K562 (cell line): ENCODE measurements at regions not wholly inside any gene's neighbourhood (a gene's known extent, or its start where the extent isn't known, plus 50 kb on each side); places are given as distances from the start of the nearest gene placed in this dataset.

ENCODE experiments used
- ATAC-seq: fragments of 200-7000 bp; cut with Tn5 transposase; 3 replicates; pipeline ENCODE4 v1.9.1; 2020; ENCODE audit warnings: moderate library complexity
- BruUV-seq: library from RNA; stranded (reverse); fragments of 400-500 nt; replicated peaks from 2 replicates; lab custom pipeline; 2021; lab: Mats Ljungman, UMichigan
- CTCF ChIA-PET: fragments of 300-600 bp; formaldehyde crosslinking; extraction: SDS; loops from one replicate; lab custom pipeline; 2021; ENCODE audit warnings: low intra/inter-chr PET ratio; lab: Yijun Ruan, JAX
- POLR2A ChIA-PET: fragments of 300-600, 350-650 bp; sonication (Branson Sonifier 250); formaldehyde crosslinking; extraction: SDS; loops from one replicate; lab custom pipeline; 2021; ENCODE audit warnings: antibody characterized with exemption, inconsistent platforms; lab: Yijun Ruan, JAX
- DNase-seq, 4 experiments: peaks; one replicate each; pipeline versions ENCODE4 v3.0.0 to v3.0.0-alpha.2; 2011 to 2018; ENCODE audit warnings: low spot score in 3 of 4, mixed read lengths in 3 of 4; ENCODE audit errors: extremely low read depth in 1 of 4
- FAIRE-seq: peaks from 2 replicates; lab custom pipeline; 2011; peaks lifted over from hg19 to GRCh38; lab: Jason Lieb, UNC
- H2AFZ ChIP-seq: 2 replicates; pipeline ENCODE4 v1.6.0; 2011; ENCODE audit warnings: low read depth, low read length, control low read depth, inconsistent platforms
- H3K27ac ChIP-seq: fragments of 200-600 bp; 3 replicates; pipeline ENCODE4 v1.8.0; 2011; ENCODE audit warnings: low read depth, mild to moderate bottlenecking, control low read depth, inconsistent platforms, low read length, moderate library complexity, mixed read lengths; ENCODE audit errors: extremely low read depth
- H3K27me3 ChIP-seq, 2 experiments: fragments of 300-600 bp in 1 of 2; 2 replicates in 1 of 2; 3 replicates in 1 of 2; pipeline versions ENCODE4 v1.6.0 to v1.8.0; 2011; ENCODE audit warnings: inconsistent platforms in 2 of 2, low read length in 2 of 2, mild to moderate bottlenecking in 1 of 2, mixed read lengths in 1 of 2, moderate library complexity in 1 of 2; ENCODE audit not compliant: control insufficient read depth in 2 of 2, insufficient read depth in 2 of 2
- H3K36me3 ChIP-seq: fragments of 300-600 bp; 3 replicates; pipeline ENCODE4 v1.8.0; 2011; ENCODE audit warnings: mild to moderate bottlenecking, low read length, inconsistent platforms; ENCODE audit not compliant: control insufficient read depth, insufficient read depth
- H3K4me1 ChIP-seq, 2 experiments: fragments of 200-600 bp in 1 of 2; replicated peaks in 1 of 2; 2 replicates in 1 of 2; 3 replicates in 1 of 2; pipeline versions ENCODE4 v1.5.1 to v1.8.0; 2011; ENCODE audit warnings: inconsistent platforms in 2 of 2, low read length in 2 of 2, mild to moderate bottlenecking in 1 of 2, mixed read lengths in 1 of 2, moderate library complexity in 1 of 2; ENCODE audit not compliant: control insufficient read depth in 2 of 2, insufficient read depth in 2 of 2
- H3K4me2 ChIP-seq: 2 replicates; pipeline ENCODE4 v1.6.1; 2011; ENCODE audit warnings: low read length, control low read depth, inconsistent platforms, mixed read lengths; ENCODE audit not compliant: insufficient read depth
- H3K4me3 ChIP-seq: fragments of 200-600 bp; sonication (generic), shearing (Covaris generic); 2 replicates; pipeline ENCODE4 v1.5.1; 2016; ENCODE audit warnings: control low read depth, inconsistent platforms
- H3K79me2 ChIP-seq: fragments of 200-600 bp; 3 replicates; pipeline ENCODE4 v1.8.0; 2011; ENCODE audit warnings: low read length, inconsistent platforms; ENCODE audit not compliant: control insufficient read depth, insufficient read depth
- H3K9ac ChIP-seq, 2 experiments: 2 replicates each; pipeline versions ENCODE4 v1.6.0 to v1.6.1; 2011; ENCODE audit warnings: low read depth in 2 of 2, low read length in 2 of 2, control low read depth in 1 of 2, inconsistent platforms in 1 of 2, mild to moderate bottlenecking in 1 of 2, mixed read lengths in 1 of 2; ENCODE audit not compliant: insufficient read depth in 1 of 2
- H3K9me1 ChIP-seq: one replicate; pipeline ENCODE4 v1.6.0; 2011; ENCODE audit warnings: inconsistent platforms, mild to moderate bottlenecking, low read length, moderate library complexity; ENCODE audit not compliant: control insufficient read depth, insufficient read depth
- H3K9me3 ChIP-seq: replicated peaks from 2 replicates; pipeline ENCODE4 v1.5.1; 2011; ENCODE audit warnings: low read depth, low read length, inconsistent platforms; ENCODE audit not compliant: control insufficient read depth, insufficient read depth
- H4K20me1 ChIP-seq: replicated peaks from 2 replicates; pipeline ENCODE4 v1.6.1; 2011; ENCODE audit warnings: low read length, inconsistent platforms, mixed read lengths; ENCODE audit not compliant: control insufficient read depth, insufficient read depth
- BACH1 ChIP-seq: fragments of 200-800 bp; sonication (Bioruptor generic); IDR thresholded peaks from 2 replicates; pipeline ENCODE4 v1.6.1; 2016; ENCODE audit warnings: missing genetic modification characterization, missing compliant biosample characterization
- C11orf30 ChIP-seq: fragments of 450-650 bp; IDR thresholded peaks from 2 replicates; pipeline ENCODE4 v1.6.1; 2016; ENCODE audit warnings: low read depth, mild to moderate bottlenecking
- CEBPB ChIP-seq: fragments of 450-650 bp; IDR thresholded peaks from 2 replicates; pipeline ENCODE4 v1.6.1; 2016; ENCODE audit warnings: missing genetic modification characterization, missing compliant biosample characterization
- COPS2 ChIP-seq: fragments of 450-650 bp; conservative IDR thresholded peaks from 2 replicates; pipeline ENCODE4 v1.6.1; 2016; ENCODE audit warnings: mild to moderate bottlenecking, moderate library complexity
- ESRRB ChIP-seq: fragments of 250-450 bp; sonication (Bioruptor Pico); IDR thresholded peaks from 2 replicates; pipeline ENCODE4 v1.5.0; 2020; ENCODE audit warnings: mild to moderate bottlenecking, moderate library complexity, borderline replicate concordance
- FOXM1 ChIP-seq, 2 experiments: fragments of 450-650 bp in 1 of 2; sonication (generic) in 1 of 2; formaldehyde crosslinking in 1 of 2; IDR thresholded peaks; 2 replicates each; pipeline versions ENCODE4 v1.6.1 to v1.9.0; 2017 to 2022; ENCODE audit warnings: low read depth in 2 of 2, mild to moderate bottlenecking in 2 of 2, missing genetic modification reagents in 1 of 2, moderate library complexity in 1 of 2
- MAFF ChIP-seq: IDR thresholded peaks from 2 replicates; pipeline ENCODE4 v1.6.1; 2012; ENCODE audit warnings: low read length, improper control_type of control experiment
- MAFG ChIP-seq: fragments of 450-650 bp; conservative IDR thresholded peaks from 2 replicates; pipeline ENCODE4 v1.6.1; 2016; ENCODE audit warnings: missing genetic modification characterization, missing compliant biosample characterization
- MAFK ChIP-seq: IDR thresholded peaks from 2 replicates; pipeline ENCODE4 v1.6.1; 2011; ENCODE audit warnings: low read length, improper control_type of control experiment
- PHF8 ChIP-seq: fragments of 200-600 bp; sonication (generic); IDR thresholded peaks from 2 replicates; pipeline ENCODE4 v1.6.1; 2012; ENCODE audit warnings: mixed run types, mild to moderate bottlenecking, inconsistent platforms, low read length, moderate library complexity, borderline replicate concordance
- PRPF4 ChIP-seq: fragments of 200-400 bp; formaldehyde crosslinking; IDR thresholded peaks from one replicate; pipeline ENCODE4 v1.6.1; 2017; ENCODE audit warnings: low read length, low read depth, mild to moderate bottlenecking; ENCODE audit not compliant: insufficient read depth, poor library complexity, severe bottlenecking
- RAD21 ChIP-seq, 2 experiments: fragments of 250-450 bp in 1 of 2; fragments of 450-650 bp in 1 of 2; sonication (Bioruptor Pico) in 1 of 2; formaldehyde crosslinking in 1 of 2; IDR thresholded peaks in 1 of 2; conservative IDR thresholded peaks in 1 of 2; 2 replicates each; pipeline versions ENCODE4 v1.4.0 to v1.8.0; 2020 to 2022; ENCODE audit warnings: mild to moderate bottlenecking in 2 of 2, moderate library complexity in 1 of 2
- SAFB ChIP-seq: fragments of 200-400 bp; formaldehyde crosslinking; IDR thresholded peaks from 2 replicates; pipeline ENCODE4 v1.6.1; 2017; ENCODE audit warnings: low read depth, low read length, borderline replicate concordance
- SPI1 ChIP-seq: IDR thresholded peaks from 2 replicates; pipeline ENCODE4 v1.6.1; 2011; ENCODE audit warnings: low read depth, low read length, control low read depth, borderline replicate concordance
- TBP ChIP-seq: optimal IDR thresholded peaks from 2 replicates; pipeline ENCODE3; 2011; ENCODE audit warnings: low read depth, low read length, improper control_type of control experiment
- ZBTB7A ChIP-seq: IDR thresholded peaks from 2 replicates; pipeline ENCODE4 v1.6.1; 2011; ENCODE audit warnings: low read depth, mild to moderate bottlenecking, low read length, moderate library complexity, borderline replicate concordance; ENCODE audit not compliant: control insufficient read depth
- ZNF274 ChIP-seq: IDR thresholded peaks from 2 replicates; pipeline ENCODE4 v1.6.1; 2011; ENCODE audit warnings: low read depth, mild to moderate bottlenecking, low read length, moderate library complexity, borderline replicate concordance
- ZNF316 ChIP-seq: fragments of 450-650 bp; IDR thresholded peaks from 2 replicates; pipeline ENCODE4 v1.6.1; 2016
- ZSCAN32 ChIP-seq: fragments of 450-650 bp; formaldehyde crosslinking; IDR thresholded peaks from 2 replicates; pipeline ENCODE4 v1.4.0; 2020; ENCODE audit warnings: mild to moderate bottlenecking, moderate library complexity
- WGBS: fragments of 100-300 bp; shearing (Covaris generic); methylation state at CpG from one replicate; pipeline ENCODE4 v1.1.6; 2016; ENCODE audit warnings: low coverage, mixed read lengths; ENCODE audit not compliant: insufficient coverage; ENCODE audit errors: missing lambda C conversion rate; 5-methylcytosine and 5-hydroxymethylcytosine counted together
- in situ Hi-C: fragments of 300-500 bp; cut with MboI; formaldehyde crosslinking; loops from 4 replicates; pipeline ENCODE4 v1.15.0; 2018; ENCODE audit warnings: inconsistent platforms, mixed read lengths
- intact Hi-C: fragments of 100-400 bp; cut with micrococcal nuclease; formaldehyde crosslinking; loops from 2 replicates; pipeline ENCODE4 v1.14.2; 2022

- BruUV-seq: no TSS peak
- ATAC-seq: no peak
Measured at GRCh38 chr22:49331223-49331815, 496.4 kb downstream of the BRD1 start.

GRCh38 chr22:49330421-49331222, 497.1 kb downstream of the BRD1 start:
- WGBS: under 1% methylated on average over 21 of the region's 21 CpGs
- no TSS peak for BruUV-seq
- Histone ChIP-seq H3K27ac (no peak overlapping the region), H3K4me2 (no peak overlapping the region), H2AFZ (no peak overlapping the region), H3K27me3 (peaks cover 2 to 67% of the 10 kb centered on the region in 2 experiments; a peak in 3 of 5 replicates), H3K4me3 (no peak overlapping the region), H3K9ac (no peak overlapping the region), H3K79me2 (no peaks in the 10 kb centered on the region), H3K36me3 (no peaks in the 10 kb centered on the region), H3K9me3 (no peaks in the 10 kb centered on the region), H3K9me1 (no peaks in the 10 kb centered on the region), H3K4me1 (no peaks in the 10 kb centered on the region; a peak in 1 of 5 replicates), H4K20me1 (no peaks in the 10 kb centered on the region)
- ChIA-PET POLR2A (interaction anchor here (0.6 kb wide), 1 partner anchor 424 kb away, joined by 3 read pairs; no protein-coding TSS in a partner anchor), CTCF (no interaction called here)
- in situ Hi-C loops: no loop called here
- no peak for DNase-seq
- no peak for FAIRE-seq
- no peak for ATAC-seq
- intact Hi-C loops: no loop called here
- no peak for TF ChIP-seq FOXM1 (IDR thresholded peaks at IDR 0.05; ENCODE audit: low read depth)
- no peak for TF ChIP-seq FOXM1 (CRISPR knock-in tag; IDR thresholded peaks at IDR 0.05; ENCODE audit: low read depth)
- no peak for TF ChIP-seq ZSCAN32 (CRISPR knock-in tag)
- TF ChIP-seq SAFB: no peak
- TF ChIP-seq ESRRB (CRISPR knock-in tag): no peak
- no peak for TF ChIP-seq BACH1 (tag)
- no peak for TF ChIP-seq SPI1
- TF ChIP-seq RAD21 (CRISPR knock-in tag; conservative IDR thresholded peaks at IDR 0.05 in 1 of 2, IDR thresholded peaks at IDR 0.05 in 1 of 2): no peak
- no peak for TF ChIP-seq TBP
- no peak for TF ChIP-seq COPS2
- no peak for TF ChIP-seq ZNF274
- TF ChIP-seq PHF8: no peak

More at GRCh38 chr22:49331223-49331815, 496.4 kb downstream of the BRD1 start:
- Histone ChIP-seq H3K9me1 (no peaks in the 10 kb centered on the region), H3K4me1 (no peaks in the 10 kb centered on the region; a peak in 1 of 5 replicates), H3K79me2 (no peaks in the 10 kb centered on the region), H3K4me3 (no peak overlapping the region), H4K20me1 (no peaks in the 10 kb centered on the region), H2AFZ (no peak overlapping the region), H3K27me3 (peaks cover 2 to 60% of the 10 kb centered on the region in 2 experiments; a peak in 3 of 5 replicates), H3K9me3 (no peaks in the 10 kb centered on the region), H3K9ac (no peak overlapping the region), H3K27ac (no peak overlapping the region), H3K4me2 (no peak overlapping the region), H3K36me3 (no peaks in the 10 kb centered on the region)
- DNase-seq (no peak), FAIRE-seq (no peak)
- POLR2A ChIA-PET: interaction anchor here (0.6 kb wide), 1 partner anchor 424 kb away, joined by 3 read pairs; no protein-coding TSS in a partner anchor
- in situ Hi-C loops (no loop called here), intact Hi-C loops (no loop called here)
- peak; percentile 85 for TF ChIP-seq C11orf30
- TF ChIP-seq PRPF4: no peak
- no peak for TF ChIP-seq ZBTB7A
- peak; percentile 80 for TF ChIP-seq MAFG (tag)
- no peak for TF ChIP-seq CEBPB (tag)
- TF ChIP-seq MAFK: peak; percentile 88
- TF ChIP-seq ZNF316: peak; percentile 88
- TF ChIP-seq MAFF: peak; percentile 84
- CTCF ChIA-PET: no interaction called here
- 0% methylated on average over 12 of the region's 12 CpGs for WGBS
